Hypothalamus (tissue), 51 donors: ENCODE measurements at regions not wholly inside any gene's neighbourhood (a gene's known extent, or its start where the extent isn't known, plus 50 kb on each side); places are given as distances from the start of the nearest gene placed in this dataset.

Experiments
- DNase-seq, 51 donors: peaks; one replicate each; lab custom pipeline; 2025; lab: John Stamatoyannopoulos, UW

DNA sequence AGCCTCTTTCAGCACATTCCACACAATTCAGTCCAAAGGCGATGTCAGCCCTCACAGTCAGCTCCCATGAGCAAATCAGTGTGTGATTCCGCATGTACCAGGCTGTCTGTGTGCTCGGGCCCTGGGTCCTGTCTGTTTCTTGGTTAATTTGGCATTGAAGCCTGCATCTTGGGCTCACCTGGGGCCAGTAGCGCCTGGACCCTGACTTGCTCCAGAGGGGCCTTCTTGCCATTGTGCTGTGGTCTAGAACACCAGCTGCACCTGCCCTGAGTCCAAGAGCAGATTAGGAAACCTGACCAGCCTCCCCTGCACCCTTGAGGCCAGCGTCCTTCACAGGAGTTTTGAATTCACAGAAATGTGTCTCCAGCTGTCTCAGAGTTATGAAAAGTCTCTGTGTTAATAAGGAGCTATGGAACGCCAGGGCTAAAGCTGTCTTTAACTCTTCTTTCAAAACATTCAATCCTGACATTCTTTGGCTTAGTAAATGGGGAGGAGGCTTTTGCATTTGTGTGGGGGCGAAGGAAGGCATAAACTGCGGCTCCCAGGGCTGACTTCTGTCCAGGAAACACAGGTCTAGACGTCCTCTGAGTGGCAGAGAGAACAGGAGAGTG lies 102.2 kb downstream of the ARF6 start:
- no peak for DNase-seq

DNA sequence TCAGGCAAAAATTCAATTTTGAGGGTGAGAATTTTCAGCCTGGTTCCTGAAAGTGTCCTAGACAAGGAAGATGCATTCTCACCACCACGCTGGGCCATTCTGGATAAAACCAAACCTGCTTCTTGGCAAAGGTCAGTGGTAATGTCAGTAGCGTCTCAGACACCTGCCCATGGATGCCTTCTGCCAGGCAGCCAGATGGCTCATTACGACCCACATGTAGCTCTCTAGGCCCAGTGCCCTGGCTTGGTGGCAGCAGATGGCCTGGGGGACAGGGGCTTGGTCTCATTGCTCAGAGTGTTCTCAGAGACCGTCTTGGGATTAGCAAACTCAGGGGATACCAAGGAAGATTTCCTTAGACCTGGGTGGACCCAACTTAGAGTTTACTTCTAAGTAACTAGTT lies 105.1 kb downstream of the ARF6 start:
- no peak for DNase-seq

DNA sequence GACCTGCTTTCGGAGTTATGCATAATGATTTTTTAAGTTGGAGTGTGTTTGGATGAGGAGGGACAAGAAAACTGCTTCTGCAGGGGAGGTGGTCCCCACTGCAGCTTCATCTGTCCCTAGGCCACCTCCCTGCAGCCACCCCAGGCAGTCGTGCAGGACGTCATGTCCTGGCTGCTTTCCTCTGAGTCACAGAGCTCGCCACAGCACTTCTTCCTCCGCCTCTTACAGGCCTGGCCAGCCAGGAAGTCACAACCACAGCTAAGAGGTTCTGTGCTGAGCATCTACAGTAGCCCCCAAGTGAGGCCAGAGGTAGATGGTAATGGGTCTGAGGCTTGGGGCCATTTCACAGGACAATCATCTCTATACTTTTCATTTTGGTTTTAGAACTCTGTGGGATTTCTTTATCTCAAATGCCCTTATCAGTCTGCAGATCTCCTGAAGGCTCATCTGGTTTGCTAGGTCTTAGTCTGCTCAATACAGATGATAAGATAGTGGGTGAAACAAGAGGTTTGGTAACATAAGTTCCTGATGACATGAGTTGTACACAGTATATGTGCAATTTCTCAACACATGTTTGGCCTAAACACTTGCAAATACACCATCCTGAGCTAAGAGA lies 106.4 kb downstream of the ARF6 start:
- DNase-seq: peak in 21 of 51 donors; percentile 3 to 55 (median 19)

DNA sequence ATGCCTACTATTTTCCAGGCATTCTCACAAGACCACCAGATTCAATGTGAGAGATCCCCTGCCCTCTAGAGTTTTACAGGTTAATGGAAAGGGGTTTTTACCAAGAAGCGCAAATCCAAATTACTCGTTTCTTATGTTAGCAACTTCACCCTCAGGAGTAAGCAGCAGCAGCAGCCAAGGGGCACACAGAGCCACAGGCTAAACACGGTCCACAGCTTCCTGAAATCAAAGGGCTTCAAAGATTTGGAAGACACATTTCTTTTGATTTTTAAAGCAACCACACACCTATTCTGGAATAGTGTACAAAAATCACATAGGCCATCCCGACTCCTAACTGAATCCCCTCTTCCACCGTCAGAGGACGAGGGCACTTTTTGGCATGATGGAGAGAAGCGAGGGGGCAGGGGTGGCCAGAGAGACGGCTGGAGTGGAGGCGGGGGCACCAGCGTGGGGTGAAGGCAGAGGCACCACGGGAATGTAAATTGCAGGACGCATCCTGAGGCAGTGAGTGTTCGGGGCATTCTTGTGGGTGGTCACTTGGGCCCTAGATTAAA lies 107.0 kb downstream of the ARF6 start:
- no peak for DNase-seq

DNA sequence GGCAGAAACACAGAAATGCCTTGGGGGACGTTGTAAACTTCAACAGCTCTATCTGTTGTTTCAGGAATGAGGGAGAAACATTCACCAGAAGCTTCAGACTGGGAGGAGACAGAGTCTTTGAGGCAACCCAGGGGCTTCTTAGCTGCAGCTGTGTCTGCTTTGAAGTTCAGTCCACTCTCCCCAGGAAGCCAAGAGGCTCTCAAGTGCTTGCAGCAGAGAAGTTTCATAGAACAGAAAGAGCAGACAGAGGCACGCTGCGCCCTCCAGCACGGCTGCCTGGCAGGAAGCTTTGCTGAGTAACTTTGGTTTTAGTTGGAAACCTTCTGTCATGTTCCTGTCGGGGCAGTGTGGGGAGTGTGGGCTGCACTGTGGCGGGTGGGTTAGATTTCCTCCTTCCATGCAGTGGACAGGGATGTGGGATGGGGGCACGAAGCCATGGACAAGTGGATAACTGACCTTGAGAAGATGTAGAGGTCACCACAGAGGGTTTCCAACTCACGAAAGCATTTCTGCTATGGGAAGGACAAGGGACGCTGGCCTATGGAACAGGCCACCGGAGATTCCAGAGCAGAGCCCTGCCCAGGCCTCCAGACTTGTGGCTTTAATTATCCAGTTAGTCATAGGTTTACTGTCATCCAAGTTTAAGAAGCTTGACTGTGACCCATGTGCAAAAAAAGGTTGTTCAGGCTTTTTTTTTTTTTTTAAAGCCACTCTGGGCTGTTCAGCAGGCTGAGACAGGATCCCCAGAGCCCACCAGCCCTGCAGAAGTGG lies 107.7 kb downstream of the ARF6 start:
- DNase-seq: peak in 14 of 51 donors; percentile 3 to 30 (median 12)

DNA sequence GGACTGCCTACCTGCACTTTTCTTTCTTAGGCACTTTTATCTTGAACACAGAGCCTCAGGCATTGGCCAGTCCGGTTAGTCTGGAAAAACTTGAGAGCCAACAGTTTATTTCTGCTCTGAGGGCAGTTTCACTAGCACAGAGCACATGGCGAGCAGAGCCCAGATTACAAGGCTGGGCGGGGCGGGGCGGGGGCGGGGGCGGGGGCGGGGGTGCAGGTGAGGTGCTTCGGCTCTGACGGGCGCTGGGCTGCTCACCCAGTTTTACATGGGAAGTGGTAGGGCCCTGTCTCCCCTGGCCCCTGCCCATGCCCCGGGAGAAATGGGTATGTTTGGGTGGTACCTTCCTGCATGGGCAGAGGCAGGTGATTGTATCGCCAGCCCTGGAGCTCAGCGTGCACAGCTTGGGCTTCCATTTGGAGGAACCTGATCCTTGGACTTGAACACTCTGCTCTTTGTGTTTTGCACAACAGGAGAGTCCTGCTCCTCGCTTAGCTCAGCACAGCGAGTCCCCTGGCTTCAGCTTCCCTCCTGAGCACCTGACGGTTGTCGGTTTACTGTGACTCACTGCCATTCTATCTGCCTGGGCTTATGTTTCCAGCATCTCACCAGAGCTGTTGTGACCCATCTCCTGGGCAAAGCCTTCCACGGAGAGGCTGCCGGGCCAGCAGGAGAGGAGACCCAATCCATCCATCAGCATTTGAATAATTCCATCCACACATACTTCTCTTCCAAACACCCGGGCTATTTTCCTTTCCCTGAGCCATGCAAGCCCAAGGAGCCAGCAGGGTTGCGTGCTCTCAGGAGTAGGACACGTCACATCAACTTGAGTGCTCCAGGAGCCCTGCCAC lies 108.5 kb downstream of the ARF6 start:
- DNase-seq: no peak

DNA sequence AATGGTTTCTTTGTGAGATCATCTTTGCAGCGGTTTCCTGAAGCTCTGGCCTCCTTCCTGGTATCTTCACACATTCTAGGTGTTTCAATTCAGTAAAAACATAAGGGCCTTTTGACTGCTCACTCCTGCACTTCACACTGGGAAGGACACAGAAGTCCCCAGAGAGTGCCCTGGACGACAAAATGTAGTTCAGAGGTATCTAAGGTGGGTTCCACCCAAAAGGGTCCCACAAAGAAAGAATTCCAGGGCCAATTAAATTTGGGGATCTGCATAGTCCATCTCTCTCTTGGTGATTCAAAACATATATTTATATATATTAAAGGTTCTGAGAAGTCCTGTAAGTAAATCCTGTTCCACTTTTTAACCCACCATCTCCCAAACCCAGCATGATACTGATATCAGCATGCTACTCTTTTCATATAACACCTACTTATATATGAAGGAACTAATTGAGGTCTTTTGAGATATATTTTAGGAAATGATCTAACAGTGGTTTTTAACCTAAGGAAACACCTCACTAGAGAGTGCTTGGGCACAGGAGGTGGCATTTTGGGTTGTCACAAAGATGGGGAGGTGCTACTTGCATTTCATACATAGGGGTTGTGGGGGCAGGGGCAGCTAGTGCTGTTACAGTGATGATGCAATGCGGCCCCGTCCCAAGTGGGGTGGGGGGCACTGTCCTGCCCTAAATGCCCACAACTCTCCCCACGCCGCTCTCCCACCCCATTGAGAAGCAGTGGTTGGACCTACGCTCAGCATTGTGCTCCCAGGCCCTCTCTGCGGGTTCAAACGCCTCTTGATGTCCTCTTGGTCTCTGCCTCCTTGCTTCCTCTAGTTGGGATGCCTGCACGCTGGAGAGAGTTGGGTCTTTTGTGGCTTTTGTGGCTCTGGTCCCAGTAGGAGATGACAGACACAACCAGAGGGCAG lies 109.4 kb downstream of the ARF6 start:
- DNase-seq: no peak

DNA sequence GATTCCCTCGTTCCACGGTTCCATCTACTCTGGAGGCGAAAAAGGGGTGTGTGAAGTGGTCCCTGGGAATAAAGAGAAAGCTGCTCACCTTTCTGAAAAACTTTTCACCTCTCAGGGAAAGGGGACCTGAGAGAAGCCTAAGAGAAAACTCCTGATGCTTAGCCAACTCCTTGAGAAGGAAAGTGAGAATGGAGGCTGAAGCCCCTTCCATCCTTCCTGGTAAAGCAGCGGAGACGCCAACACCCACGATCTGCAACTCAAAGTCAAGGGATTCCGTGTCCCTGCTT lies 110.0 kb downstream of the ARF6 start:
- DNase-seq: no peak

DNA sequence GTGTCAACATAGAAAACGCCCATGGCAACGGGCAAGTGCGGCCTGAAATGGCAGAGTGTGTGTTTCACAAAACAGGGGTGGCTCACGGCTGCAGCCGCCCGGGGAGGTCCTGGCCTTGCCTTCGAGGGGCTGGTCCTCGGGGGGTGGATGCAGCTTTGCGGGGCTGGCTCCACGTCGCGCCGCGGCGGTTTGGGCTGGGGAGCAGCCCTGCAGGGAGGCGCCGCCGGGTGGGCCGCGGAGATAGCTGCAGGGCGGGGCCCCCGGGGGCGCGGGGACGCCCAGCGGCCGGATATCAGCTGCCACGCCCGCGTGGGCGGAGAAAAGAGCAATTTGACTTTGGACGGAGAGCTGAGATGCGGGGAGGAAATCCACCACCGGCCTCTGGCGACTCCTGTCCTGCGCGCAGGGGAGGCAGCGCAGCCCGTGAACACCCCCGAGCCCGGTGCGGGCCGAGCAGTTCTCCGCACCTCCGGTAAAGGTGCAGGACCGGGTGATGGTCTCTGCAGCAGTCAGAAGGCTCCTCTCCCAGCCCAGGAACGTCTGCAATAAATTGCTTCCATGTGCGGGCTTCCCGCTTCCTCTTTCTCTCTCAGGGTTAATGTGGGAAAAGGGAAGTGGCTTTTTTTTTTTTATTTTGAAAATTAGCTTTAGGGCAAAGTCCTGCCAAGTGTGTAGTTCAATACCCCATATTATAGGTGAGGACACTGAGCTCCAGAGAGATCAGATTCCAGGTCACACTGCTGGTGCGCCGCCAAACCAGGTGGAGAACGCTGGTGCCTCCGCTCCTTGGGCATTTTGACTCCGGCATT lies 110.5 kb downstream of the ARF6 start:
- DNase-seq: peak in 11 of 51 donors; percentile 5 to 45 (median 15)

DNA sequence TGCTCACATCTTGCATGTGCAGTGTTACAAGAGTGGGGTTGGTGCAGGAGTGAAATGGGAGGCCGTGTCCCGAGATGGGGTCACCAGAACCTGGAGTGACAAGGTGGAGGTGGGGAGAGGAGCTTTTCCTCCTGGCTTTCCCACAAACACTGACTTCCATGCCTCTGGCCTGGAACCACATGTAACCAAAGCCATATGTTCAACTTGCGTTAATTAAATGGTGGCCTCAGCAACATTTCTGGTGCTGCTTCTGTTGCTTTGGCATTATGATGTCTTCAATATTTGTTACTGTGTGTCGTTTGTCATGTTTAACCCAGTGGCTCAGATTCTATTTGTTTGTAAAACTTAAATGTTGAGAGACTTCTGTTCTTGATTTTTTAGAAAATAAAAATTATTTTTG lies 110.2 kb downstream of the VCPKMT start:
- no peak for DNase-seq

DNA sequence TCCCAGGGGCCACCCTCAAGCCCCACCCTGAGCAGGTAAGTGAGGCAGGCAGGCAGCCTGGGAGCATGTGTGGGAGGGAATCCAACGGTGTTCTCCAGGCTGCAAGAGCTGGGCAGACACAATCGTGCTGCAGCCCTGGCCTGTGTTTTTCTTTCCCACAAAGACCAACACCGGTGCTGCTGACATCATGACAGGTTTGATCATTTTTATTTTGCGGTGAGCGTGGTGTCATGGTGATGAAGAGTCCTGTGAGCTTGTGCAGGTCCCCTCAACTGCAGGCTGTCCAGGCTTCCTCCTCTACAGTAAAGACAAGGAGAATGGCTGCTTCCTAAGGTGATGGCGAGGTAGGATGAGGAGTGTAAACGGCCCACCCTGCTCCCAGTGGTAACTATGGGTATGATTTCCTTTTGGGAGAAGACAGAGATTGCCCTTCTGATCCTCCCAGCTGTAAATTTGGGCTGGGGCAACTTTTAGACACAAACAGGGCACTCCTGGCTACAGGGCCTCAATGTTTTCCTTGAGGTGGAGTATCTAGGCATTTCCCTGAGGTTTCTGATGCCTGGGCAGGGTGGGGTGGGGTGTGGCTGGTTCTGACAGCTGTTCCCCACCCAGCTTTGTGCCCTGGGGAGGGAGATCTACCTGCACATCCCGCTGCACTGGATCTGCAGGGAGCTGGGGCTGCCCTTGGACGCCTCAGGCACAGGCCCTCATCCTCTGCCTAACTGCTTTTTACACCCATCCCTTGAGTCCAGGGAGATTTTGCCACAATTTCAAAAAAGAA lies 109.1 kb downstream of the VCPKMT start:
- DNase-seq: no peak

DNA sequence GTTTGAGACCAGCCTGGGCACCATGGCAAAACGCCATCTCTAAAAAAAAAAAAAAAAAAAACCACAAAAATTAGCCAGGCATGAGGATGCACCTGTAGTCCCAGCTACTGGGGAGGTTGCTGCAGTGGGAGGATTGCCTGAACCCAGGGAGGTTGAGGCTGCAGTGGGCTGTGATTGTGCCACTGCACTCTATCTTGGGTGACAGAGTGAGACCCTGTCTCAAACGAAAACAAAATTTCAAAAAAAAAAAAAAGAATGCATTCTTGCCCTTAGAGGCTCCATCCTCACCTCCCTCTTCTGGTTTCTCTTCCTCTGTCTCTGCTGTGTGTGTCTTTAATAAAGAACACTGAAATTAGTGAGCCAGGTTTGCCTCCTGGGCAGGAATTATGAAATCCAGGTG lies 107.8 kb downstream of the VCPKMT start:
- DNase-seq: no peak

DNA sequence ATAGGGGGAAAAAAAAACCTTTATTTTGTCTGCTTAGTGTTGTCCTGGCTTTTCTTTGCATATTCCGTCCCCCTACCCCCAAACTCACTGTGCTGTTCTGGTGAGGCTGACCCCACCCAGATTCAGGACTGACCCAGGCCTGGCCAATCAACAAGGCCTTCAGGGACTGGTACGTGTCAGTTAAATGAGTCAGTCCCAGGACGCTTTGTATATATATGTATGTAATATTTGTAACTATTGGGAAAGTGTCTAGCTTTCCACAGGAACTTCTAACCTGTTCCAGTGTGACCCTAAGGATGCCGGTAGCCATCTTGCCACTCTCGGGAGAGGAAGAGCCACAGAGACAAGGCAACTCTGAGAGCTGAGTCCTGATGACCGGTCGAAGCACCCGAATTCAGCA lies 107.4 kb downstream of the VCPKMT start:
- no peak for DNase-seq

DNA sequence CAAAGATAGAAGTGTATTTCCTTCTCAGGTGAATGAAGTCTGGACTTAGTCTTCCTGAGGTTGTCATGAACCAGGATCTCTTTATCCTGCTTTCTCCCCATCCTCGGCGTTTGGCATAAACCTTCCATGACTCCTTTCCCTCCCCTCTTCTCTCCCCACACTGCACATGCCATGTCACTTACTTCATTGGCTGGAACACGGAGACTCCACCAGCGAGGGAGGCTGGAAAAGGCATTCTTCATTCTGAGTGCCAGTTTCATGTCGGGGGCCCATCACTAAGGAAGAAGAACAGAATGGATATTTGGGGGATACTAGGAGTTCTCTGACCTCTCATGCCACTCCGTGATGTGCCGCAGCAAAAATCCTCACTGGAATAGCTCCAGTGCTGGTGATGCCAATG lies 105.6 kb downstream of the VCPKMT start:
- DNase-seq: no peak

DNA sequence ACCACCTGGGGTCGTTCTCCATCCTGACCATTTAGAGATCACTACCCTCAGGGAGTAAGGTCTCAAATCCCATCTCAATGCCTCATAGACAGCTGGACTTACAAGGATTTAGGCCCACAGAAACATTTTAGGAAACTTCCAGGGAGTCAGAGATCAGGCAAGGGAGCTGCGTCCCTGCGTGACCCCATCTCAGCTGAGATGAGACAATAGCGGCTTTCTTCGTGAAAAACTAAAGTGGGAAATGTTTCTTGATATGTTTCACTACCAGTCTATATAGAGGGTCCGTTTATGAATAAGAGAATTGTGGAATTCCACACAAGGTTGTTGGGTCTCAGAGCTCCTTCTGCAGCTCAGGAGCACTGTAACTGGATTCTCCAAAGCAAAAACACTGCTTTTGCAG lies 105.1 kb downstream of the VCPKMT start:
- DNase-seq: no peak

DNA sequence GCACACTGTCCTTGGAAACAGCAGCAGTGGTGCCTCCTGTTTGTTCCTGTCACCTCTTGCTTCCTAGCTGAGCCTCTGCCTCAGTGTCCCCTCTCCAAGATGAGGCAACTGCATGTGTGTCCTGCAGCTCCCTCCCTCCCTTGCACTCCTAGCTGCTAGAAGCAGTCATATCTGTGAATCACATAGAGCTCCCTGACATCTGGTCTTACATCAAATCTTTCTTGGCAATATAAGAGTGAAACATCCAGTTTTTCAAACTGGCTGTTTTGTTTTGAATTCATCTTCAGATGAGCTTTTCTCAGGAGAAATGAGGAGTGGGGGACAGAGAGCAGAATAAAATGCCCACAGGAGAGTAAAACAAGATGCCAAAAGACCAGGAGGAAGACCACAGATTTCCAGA lies 103.7 kb downstream of the VCPKMT start:
- no peak for DNase-seq

DNA sequence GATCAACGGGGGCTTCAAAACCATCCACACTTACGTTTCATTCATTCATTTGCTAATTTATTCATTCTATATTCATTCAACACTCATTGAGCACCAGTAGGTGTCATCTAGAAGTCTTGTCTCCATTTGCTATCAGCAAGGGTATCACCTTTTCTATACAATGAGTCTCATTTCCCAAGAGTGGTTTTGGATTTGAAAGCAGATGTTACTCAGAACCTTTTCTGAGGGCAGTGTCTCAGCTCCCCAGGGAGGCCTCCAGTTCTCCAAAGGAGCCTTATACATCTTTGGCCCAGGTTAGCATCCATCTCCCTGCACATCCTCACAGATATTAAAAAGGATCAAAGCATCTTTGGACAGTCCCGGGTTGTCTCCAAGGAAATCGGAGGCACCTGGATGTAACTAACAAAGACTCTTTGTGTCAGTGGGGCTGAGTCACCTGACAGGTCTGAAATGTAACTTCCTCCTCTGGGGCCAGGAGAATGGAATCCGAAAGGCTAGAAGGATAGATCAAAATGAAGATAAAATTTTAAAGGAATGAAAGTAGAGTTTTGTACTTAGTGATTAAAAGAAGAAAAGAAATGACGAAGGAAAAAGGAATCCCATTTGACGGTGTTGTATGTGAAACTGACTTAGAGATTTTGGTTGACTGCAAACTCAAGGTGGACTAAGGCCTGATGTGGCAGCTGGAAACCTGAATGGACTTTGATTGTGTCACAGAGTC lies 103.0 kb downstream of the VCPKMT start:
- DNase-seq: no peak

DNA sequence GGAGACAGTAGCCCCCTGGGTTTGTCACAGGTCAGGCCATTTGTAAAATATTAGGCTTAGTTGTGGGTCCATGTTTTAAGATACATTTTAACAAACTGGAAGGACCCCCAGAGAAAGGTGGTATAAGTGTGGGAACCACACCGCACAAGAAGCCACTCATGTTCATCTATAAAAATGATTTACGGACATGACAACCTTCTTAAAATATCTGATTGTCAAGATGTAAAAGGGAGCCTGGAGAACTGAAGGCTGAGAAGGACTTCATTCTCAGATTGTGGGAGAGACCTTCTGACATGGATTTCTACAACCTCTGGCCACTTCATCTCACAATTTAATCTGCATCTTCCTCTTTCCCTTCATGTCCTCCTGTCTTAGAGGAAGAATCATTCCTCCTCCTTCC lies 102.4 kb downstream of the VCPKMT start:
- no peak for DNase-seq
